ENCODE measurements at regions not wholly inside any gene's neighbourhood (a gene's known extent, or its start where the extent isn't known, plus 50 kb on each side); places are given as distances from the start of the nearest gene placed in this dataset.
"Not testable (repeated sequence)": the region's sequence is repeated elsewhere in the genome, so short reads cannot be mapped to it uniquely, and the experiment has no call there.

- ATAC-seq; intact Hi-C loops (cut with DNase I, micrococcal nuclease); H3K9me3 ChIP-seq; H3K36me3 ChIP-seq (ENCODE audit: low read depth); H3K4me1 ChIP-seq (ENCODE audit: low read depth); DNase-seq; H3K4me3 ChIP-seq: not testable (repeated sequence)
Measured at GRCh38 chr15:84398087-84398486, 162.5 kb downstream of the GOLGA6L4 start.

DNA sequence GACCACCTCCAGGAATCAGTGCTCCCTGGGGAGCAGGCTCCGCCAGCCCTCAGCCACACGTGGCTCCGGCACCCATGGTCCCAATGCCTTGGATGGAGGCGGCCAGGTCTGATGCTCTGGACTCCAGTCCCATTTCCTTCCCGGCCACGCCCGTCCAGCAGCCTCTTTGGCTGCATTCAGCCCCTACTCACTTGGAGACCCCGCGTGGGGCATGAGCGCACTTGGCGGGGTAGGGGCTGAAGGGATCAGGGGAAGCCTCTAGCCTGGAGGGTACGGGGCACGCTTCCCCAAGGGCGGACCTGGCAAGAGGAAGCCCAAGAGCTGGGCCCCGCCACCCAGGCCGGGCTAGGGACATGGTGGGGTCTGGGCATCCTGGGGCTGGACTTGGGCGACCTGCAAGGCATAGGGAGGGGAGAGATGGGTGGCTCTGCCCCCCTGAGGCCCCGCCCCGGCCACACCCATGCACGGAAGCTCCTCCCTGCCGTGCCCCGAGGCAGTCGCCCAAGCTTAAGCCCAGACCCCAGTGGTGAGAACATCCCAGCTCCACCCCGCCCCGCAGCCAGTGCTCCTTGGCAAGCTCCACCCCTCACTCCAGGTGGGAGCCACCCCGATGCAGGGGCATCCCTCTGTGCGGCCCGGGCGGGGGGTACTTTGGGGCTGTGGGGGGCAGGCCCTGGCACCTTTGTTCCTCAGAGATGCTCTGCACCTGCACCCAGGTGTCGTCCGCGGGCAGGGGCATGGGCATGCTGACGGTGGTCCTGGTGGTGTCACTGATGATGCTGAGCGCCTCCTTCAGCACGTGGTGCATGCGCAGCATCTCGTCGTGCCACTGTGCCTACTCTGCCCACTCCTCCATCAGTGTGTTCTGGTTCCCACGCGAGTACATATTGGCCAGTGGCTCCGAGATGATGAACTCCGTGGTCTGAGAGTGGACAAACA is 163.5 kb downstream of the GOLGA6L4 start:
- intact Hi-C loops (cut with DNase I, micrococcal nuclease), result no loop called here

GRCh38 chr15:84400017-84400740 is 164.6 kb downstream of the GOLGA6L4 start:
- ATAC-seq (no peak), DNase-seq (no peak)
- Histone ChIP-seq H3K4me1 (ENCODE audit: low read depth) (no peaks in the 10 kb centered on the region), H3K9me3 (no peaks in the 10 kb centered on the region), H3K36me3 (ENCODE audit: low read depth) (no peaks in the 10 kb centered on the region), H3K4me3 (no peak overlapping the region)
- TF ChIP-seq, protein P1, sequence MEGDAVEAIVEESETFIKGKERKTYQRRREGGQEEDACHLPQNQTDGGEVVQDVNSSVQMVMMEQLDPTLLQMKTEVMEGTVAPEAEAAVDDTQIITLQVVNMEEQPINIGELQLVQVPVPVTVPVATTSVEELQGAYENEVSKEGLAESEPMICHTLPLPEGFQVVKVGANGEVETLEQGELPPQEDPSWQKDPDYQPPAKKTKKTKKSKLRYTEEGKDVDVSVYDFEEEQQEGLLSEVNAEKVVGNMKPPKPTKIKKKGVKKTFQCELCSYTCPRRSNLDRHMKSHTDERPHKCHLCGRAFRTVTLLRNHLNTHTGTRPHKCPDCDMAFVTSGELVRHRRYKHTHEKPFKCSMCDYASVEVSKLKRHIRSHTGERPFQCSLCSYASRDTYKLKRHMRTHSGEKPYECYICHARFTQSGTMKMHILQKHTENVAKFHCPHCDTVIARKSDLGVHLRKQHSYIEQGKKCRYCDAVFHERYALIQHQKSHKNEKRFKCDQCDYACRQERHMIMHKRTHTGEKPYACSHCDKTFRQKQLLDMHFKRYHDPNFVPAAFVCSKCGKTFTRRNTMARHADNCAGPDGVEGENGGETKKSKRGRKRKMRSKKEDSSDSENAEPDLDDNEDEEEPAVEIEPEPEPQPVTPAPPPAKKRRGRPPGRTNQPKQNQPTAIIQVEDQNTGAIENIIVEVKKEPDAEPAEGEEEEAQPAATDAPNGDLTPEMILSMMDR (IDR thresholded peaks at IDR 0.05), result no peak
- intact Hi-C loops (cut with DNase I, micrococcal nuclease), result no loop called here

More for the DNA sequence above, 163.5 kb downstream of the GOLGA6L4 start:
- TF ChIP-seq, protein P1 (IDR thresholded peaks at IDR 0.05), result no peak
- no peaks in the 10 kb centered on the region for H3K4me1 ChIP-seq (ENCODE audit: low read depth)
- ATAC-seq (no peak), DNase-seq (no peak)
- no peak overlapping the region for H3K4me3 ChIP-seq
- no peaks in the 10 kb centered on the region for H3K36me3 ChIP-seq (ENCODE audit: low read depth)
- no peaks in the 10 kb centered on the region for H3K9me3 ChIP-seq

DNA sequence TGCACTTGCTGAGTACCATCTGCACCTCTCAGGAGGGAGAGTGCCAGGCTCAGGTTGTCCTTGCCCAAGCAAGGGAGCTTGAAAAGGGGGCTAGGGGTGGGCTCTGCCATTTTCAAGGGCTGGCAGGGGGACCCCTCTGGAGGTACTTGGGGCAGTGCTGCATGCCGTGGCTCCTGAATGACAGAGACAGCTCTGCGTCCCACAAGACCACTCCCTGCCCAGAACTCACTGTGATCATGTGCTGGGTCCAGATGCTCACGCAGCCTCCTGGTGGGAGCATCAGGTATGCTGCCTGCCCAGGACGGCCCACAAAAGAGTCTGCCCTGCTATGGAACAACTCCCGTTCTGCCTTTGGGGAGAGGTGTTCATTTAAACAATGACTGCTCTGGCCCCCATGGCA is 165.2 kb downstream of the GOLGA6L4 start:
- no peak overlapping the region for H3K4me3 ChIP-seq
- intact Hi-C loops (cut with DNase I, micrococcal nuclease), result no loop called here
- no peaks in the 10 kb centered on the region for H3K4me1 ChIP-seq (ENCODE audit: low read depth)
- no peak for DNase-seq
- no peaks in the 10 kb centered on the region for H3K9me3 ChIP-seq
- ATAC-seq, result no peak
- H3K36me3 ChIP-seq (ENCODE audit: low read depth), result no peaks in the 10 kb centered on the region
- TF ChIP-seq, protein P1 (IDR thresholded peaks at IDR 0.05), result no peak

GRCh38 chr15:84401461-84401860 is 165.9 kb downstream of the GOLGA6L4 start:
- H3K9me3 ChIP-seq; ATAC-seq; DNase-seq; H3K36me3 ChIP-seq (ENCODE audit: low read depth); intact Hi-C loops (cut with DNase I, micrococcal nuclease); H3K4me1 ChIP-seq (ENCODE audit: low read depth); H3K4me3 ChIP-seq: not testable (repeated sequence)

DNA sequence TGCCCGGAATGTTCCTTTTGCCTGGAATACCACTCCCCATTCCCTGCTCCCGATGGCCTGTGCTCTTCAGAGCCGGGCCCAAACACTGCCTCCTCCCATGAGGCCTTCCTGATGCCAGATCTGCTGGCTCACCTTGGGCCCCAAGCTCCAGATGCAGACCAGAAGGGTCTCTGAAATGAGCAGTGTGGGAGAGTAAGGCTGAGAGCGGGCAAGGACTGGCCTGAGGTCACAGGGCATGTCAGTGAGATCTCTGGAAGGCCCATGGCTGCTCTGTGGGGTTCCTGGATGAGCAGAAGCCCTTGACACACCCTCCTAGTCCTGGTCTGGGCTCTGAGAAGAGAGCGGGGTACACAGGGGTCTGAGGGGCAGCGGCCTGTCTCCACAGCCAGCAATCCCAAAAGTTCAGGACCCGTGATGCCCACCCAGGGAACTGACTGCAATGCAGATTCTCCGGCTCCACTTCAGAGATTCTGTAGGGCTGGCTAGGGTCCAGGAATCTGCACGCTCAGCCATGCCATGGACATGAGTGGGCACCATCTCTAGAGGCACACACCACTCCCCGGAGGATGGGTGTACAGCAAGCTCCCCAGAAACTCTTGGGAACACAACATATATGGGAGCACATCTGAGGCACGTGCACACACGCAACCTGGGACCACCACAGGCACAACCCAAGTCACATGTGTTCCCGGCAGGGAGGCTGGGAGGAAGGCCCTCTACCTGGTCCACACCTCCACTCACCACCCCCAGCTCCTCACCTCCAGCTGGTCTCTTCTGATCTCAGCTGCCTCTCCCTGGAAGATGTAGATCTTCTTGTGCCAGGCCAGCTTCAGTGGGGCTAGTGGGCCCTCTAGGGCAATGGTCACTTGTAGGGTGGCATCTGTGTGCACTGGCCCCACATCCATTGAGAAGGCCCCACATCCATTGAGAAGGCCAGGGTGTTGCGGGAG is 166.6 kb downstream of the GOLGA6L4 start:
- DNase-seq; ATAC-seq; intact Hi-C loops (cut with DNase I, micrococcal nuclease): not testable (repeated sequence)

More for the DNA sequence above, 166.6 kb downstream of the GOLGA6L4 start:
- not testable (repeated sequence) for H3K4me1 ChIP-seq (ENCODE audit: low read depth); H3K36me3 ChIP-seq (ENCODE audit: low read depth); H3K4me3 ChIP-seq; H3K9me3 ChIP-seq
